K562 (cell line): ENCODE measurements at regions not wholly inside any gene's neighbourhood (a gene's known extent, or its start where the extent isn't known, plus 50 kb on each side); places are given as distances from the start of the nearest gene placed in this dataset.

Experiments used
- ATAC-seq: fragments of 200-7000 bp; cut with Tn5 transposase; 3 replicates; pipeline ENCODE4 v1.9.1; 2020; ENCODE audit warnings: moderate library complexity
- BruUV-seq: library from RNA; stranded (reverse); fragments of 400-500 nt; replicated peaks from 2 replicates; lab custom pipeline; 2021; lab: Mats Ljungman, UMichigan
- CTCF ChIA-PET: fragments of 300-600 bp; formaldehyde crosslinking; extraction: SDS; loops from one replicate; lab custom pipeline; 2021; ENCODE audit warnings: low intra/inter-chr PET ratio; lab: Yijun Ruan, JAX
- POLR2A ChIA-PET: fragments of 300-600, 350-650 bp; sonication (Branson Sonifier 250); formaldehyde crosslinking; extraction: SDS; loops from one replicate; lab custom pipeline; 2021; ENCODE audit warnings: antibody characterized with exemption, inconsistent platforms; lab: Yijun Ruan, JAX
- DNase-seq, 4 experiments: peaks; one replicate each; pipeline versions ENCODE4 v3.0.0 to v3.0.0-alpha.2; 2011 to 2018; ENCODE audit warnings: low spot score in 3 of 4, mixed read lengths in 3 of 4; ENCODE audit errors: extremely low read depth in 1 of 4
- FAIRE-seq: peaks from 2 replicates; lab custom pipeline; 2011; peaks lifted over from hg19 to GRCh38; lab: Jason Lieb, UNC
- H2AFZ ChIP-seq: 2 replicates; pipeline ENCODE4 v1.6.0; 2011; ENCODE audit warnings: low read depth, low read length, control low read depth, inconsistent platforms
- H3K27ac ChIP-seq: fragments of 200-600 bp; 3 replicates; pipeline ENCODE4 v1.8.0; 2011; ENCODE audit warnings: low read depth, mild to moderate bottlenecking, control low read depth, inconsistent platforms, low read length, moderate library complexity, mixed read lengths; ENCODE audit errors: extremely low read depth
- H3K27me3 ChIP-seq, 2 experiments: fragments of 300-600 bp in 1 of 2; 2 replicates in 1 of 2; 3 replicates in 1 of 2; pipeline versions ENCODE4 v1.6.0 to v1.8.0; 2011; ENCODE audit warnings: inconsistent platforms in 2 of 2, low read length in 2 of 2, mild to moderate bottlenecking in 1 of 2, mixed read lengths in 1 of 2, moderate library complexity in 1 of 2; ENCODE audit not compliant: control insufficient read depth in 2 of 2, insufficient read depth in 2 of 2
- H3K36me3 ChIP-seq: fragments of 300-600 bp; 3 replicates; pipeline ENCODE4 v1.8.0; 2011; ENCODE audit warnings: mild to moderate bottlenecking, low read length, inconsistent platforms; ENCODE audit not compliant: control insufficient read depth, insufficient read depth
- H3K4me1 ChIP-seq, 2 experiments: fragments of 200-600 bp in 1 of 2; replicated peaks in 1 of 2; 2 replicates in 1 of 2; 3 replicates in 1 of 2; pipeline versions ENCODE4 v1.5.1 to v1.8.0; 2011; ENCODE audit warnings: inconsistent platforms in 2 of 2, low read length in 2 of 2, mild to moderate bottlenecking in 1 of 2, mixed read lengths in 1 of 2, moderate library complexity in 1 of 2; ENCODE audit not compliant: control insufficient read depth in 2 of 2, insufficient read depth in 2 of 2
- H3K4me2 ChIP-seq: 2 replicates; pipeline ENCODE4 v1.6.1; 2011; ENCODE audit warnings: low read length, control low read depth, inconsistent platforms, mixed read lengths; ENCODE audit not compliant: insufficient read depth
- H3K4me3 ChIP-seq: fragments of 200-600 bp; sonication (generic), shearing (Covaris generic); 2 replicates; pipeline ENCODE4 v1.5.1; 2016; ENCODE audit warnings: control low read depth, inconsistent platforms
- H3K79me2 ChIP-seq: fragments of 200-600 bp; 3 replicates; pipeline ENCODE4 v1.8.0; 2011; ENCODE audit warnings: low read length, inconsistent platforms; ENCODE audit not compliant: control insufficient read depth, insufficient read depth
- H3K9ac ChIP-seq, 2 experiments: 2 replicates each; pipeline versions ENCODE4 v1.6.0 to v1.6.1; 2011; ENCODE audit warnings: low read depth in 2 of 2, low read length in 2 of 2, control low read depth in 1 of 2, inconsistent platforms in 1 of 2, mild to moderate bottlenecking in 1 of 2, mixed read lengths in 1 of 2; ENCODE audit not compliant: insufficient read depth in 1 of 2
- H3K9me1 ChIP-seq: one replicate; pipeline ENCODE4 v1.6.0; 2011; ENCODE audit warnings: inconsistent platforms, mild to moderate bottlenecking, low read length, moderate library complexity; ENCODE audit not compliant: control insufficient read depth, insufficient read depth
- H3K9me3 ChIP-seq: replicated peaks from 2 replicates; pipeline ENCODE4 v1.5.1; 2011; ENCODE audit warnings: low read depth, low read length, inconsistent platforms; ENCODE audit not compliant: control insufficient read depth, insufficient read depth
- H4K20me1 ChIP-seq: replicated peaks from 2 replicates; pipeline ENCODE4 v1.6.1; 2011; ENCODE audit warnings: low read length, inconsistent platforms, mixed read lengths; ENCODE audit not compliant: control insufficient read depth, insufficient read depth
- ARNT ChIP-seq, 2 experiments: fragments of 450-650 bp; IDR thresholded peaks; 2 replicates each; pipeline ENCODE4 v1.6.1; 2016; ENCODE audit warnings: mild to moderate bottlenecking in 1 of 2
- BACH1 ChIP-seq: fragments of 200-800 bp; sonication (Bioruptor generic); IDR thresholded peaks from 2 replicates; pipeline ENCODE4 v1.6.1; 2016; ENCODE audit warnings: missing genetic modification characterization, missing compliant biosample characterization
- BHLHE40 ChIP-seq: IDR thresholded peaks from 2 replicates; pipeline ENCODE4 v1.6.1; 2011; ENCODE audit warnings: low read length, improper control_type of control experiment
- EWSR1 ChIP-seq: fragments of 450-650 bp; IDR thresholded peaks from 2 replicates; pipeline ENCODE4 v1.6.1; 2018; ENCODE audit warnings: borderline replicate concordance, mild to moderate bottlenecking, low read depth, moderate library complexity; ENCODE audit not compliant: partially characterized antibody
- KAT7 ChIP-seq: sonication (generic); formaldehyde crosslinking; IDR thresholded peaks from 2 replicates; pipeline ENCODE4 v1.8.0; 2022; ENCODE audit warnings: missing genetic modification reagents, mild to moderate bottlenecking, borderline replicate concordance
- MEIS2 ChIP-seq: fragments of 450-650 bp; IDR thresholded peaks from 2 replicates; pipeline ENCODE4 v1.6.1; 2014; ENCODE audit warnings: mild to moderate bottlenecking; ENCODE audit not compliant: partially characterized antibody
- MYNN ChIP-seq, 2 experiments: sonication (generic); formaldehyde crosslinking in 1 of 2; IDR thresholded peaks; 2 replicates each; pipeline versions ENCODE4 v1.5.0 to v1.6.1; 2016 to 2020; ENCODE audit warnings: antibody characterized with exemption in 1 of 2, missing genetic modification reagents in 1 of 2
- PRPF4 ChIP-seq: fragments of 200-400 bp; formaldehyde crosslinking; IDR thresholded peaks from one replicate; pipeline ENCODE4 v1.6.1; 2017; ENCODE audit warnings: low read length, low read depth, mild to moderate bottlenecking; ENCODE audit not compliant: insufficient read depth, poor library complexity, severe bottlenecking
- ZNF239 ChIP-seq: fragments of 250-450 bp; sonication (Bioruptor Pico); IDR thresholded peaks from 2 replicates; pipeline ENCODE4 v1.4.0; 2020; ENCODE audit warnings: mild to moderate bottlenecking
- WGBS: fragments of 100-300 bp; shearing (Covaris generic); methylation state at CpG from one replicate; pipeline ENCODE4 v1.1.6; 2016; ENCODE audit warnings: low coverage, mixed read lengths; ENCODE audit not compliant: insufficient coverage; ENCODE audit errors: missing lambda C conversion rate; 5-methylcytosine and 5-hydroxymethylcytosine counted together
- in situ Hi-C: fragments of 300-500 bp; cut with MboI; formaldehyde crosslinking; loops from 4 replicates; pipeline ENCODE4 v1.15.0; 2018; ENCODE audit warnings: inconsistent platforms, mixed read lengths
- intact Hi-C: fragments of 100-400 bp; cut with micrococcal nuclease; formaldehyde crosslinking; loops from 2 replicates; pipeline ENCODE4 v1.14.2; 2022
- TF ChIP-seq, protein P1 (sequence below): IDR thresholded peaks from 2 replicates; pipeline ENCODE4 v1.6.1; 2011; ENCODE audit not compliant: insufficient read length; ENCODE audit errors: extremely low read depth
- TF ChIP-seq, protein P2 (sequence below), 2 experiments: IDR thresholded peaks in 1 of 2; conservative IDR thresholded peaks in 1 of 2; 2 replicates each; pipeline ENCODE4 v1.6.1; 2016; ENCODE audit warnings: low read depth in 2 of 2, mild to moderate bottlenecking in 1 of 2, missing compliant biosample characterization in 1 of 2, missing genetic modification characterization in 1 of 2, moderate library complexity in 1 of 2
- TF ChIP-seq, protein P3 (sequence below): fragments of 250-450 bp; sonication (Bioruptor Pico); IDR thresholded peaks from 2 replicates; pipeline ENCODE4 v1.5.0; 2020; ENCODE audit warnings: mild to moderate bottlenecking
- TF ChIP-seq, protein P4 (sequence below), 2 experiments: fragments of 200-800 bp in 1 of 2; sonication (Bioruptor generic) in 1 of 2; sonication (generic) in 1 of 2; formaldehyde crosslinking in 1 of 2; IDR thresholded peaks in 1 of 2; conservative IDR thresholded peaks in 1 of 2; 2 replicates each; pipeline versions ENCODE4 v1.5.0 to v1.6.1; 2016 to 2020; ENCODE audit warnings: missing compliant biosample characterization in 1 of 2, missing genetic modification characterization in 1 of 2, missing genetic modification reagents in 1 of 2

DNA sequence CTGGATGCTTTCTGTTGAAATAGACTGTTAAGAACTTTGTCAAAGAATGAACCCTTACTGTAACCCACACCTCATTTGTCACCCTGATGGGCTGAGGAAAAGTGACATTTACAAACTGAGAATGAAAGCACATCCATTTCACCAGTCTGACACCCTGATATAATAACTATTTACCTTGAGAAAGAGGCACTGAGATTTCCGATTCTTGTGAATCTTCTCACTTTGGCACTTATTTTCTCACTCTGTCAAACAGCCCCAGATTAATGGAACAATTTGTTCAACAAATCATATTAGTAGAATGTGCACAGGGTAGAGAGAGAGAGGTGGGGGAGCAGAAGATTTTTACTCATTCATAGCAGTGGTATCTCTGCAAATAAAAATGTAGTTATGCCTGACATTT lies 606.9 kb downstream of the MCTP2 start:
- Histone ChIP-seq H3K4me3 (no peak overlapping the region), H3K9me1 (no peaks in the 10 kb centered on the region), H3K9me3 (peaks cover 2% of the 10 kb centered on the region; the same call in 1 of the 2 replicates), H3K4me1 (no peaks in the 10 kb centered on the region), H4K20me1 (no peaks in the 10 kb centered on the region), H3K79me2 (no peaks in the 10 kb centered on the region), H3K27ac (no peak overlapping the region), H3K9ac (no peak overlapping the region), H3K36me3 (no peaks in the 10 kb centered on the region), H3K27me3 (no peaks in the 10 kb centered on the region), H2AFZ (no peak overlapping the region), H3K4me2 (no peak overlapping the region)
- DNase-seq (no peak), FAIRE-seq (no peak), ATAC-seq (no peak)
- BruUV-seq, result no TSS peak
- 43% methylated on average over 1 of the region's 1 CpG for WGBS
- intact Hi-C loops (no loop called here), in situ Hi-C loops (no loop called here)
- POLR2A ChIA-PET, result no interaction called here
- TF ChIP-seq MYNN (IDR thresholded peaks at IDR 0.05) (no peak), MYNN (CRISPR knock-in tag; IDR thresholded peaks at IDR 0.05) (no peak), MEIS2 (no peak), BHLHE40 (no peak), ZNF239 (CRISPR knock-in tag) (no peak), PRPF4 (no peak), ARNT (IDR thresholded peaks at IDR 0.05) (no peak), BACH1 (tag) (no peak), EWSR1 (no peak), KAT7 (CRISPR knock-in tag) (no peak)
- TF ChIP-seq, protein P1, sequence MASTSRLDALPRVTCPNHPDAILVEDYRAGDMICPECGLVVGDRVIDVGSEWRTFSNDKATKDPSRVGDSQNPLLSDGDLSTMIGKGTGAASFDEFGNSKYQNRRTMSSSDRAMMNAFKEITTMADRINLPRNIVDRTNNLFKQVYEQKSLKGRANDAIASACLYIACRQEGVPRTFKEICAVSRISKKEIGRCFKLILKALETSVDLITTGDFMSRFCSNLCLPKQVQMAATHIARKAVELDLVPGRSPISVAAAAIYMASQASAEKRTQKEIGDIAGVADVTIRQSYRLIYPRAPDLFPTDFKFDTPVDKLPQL, result no peak
- TF ChIP-seq, protein P2, sequence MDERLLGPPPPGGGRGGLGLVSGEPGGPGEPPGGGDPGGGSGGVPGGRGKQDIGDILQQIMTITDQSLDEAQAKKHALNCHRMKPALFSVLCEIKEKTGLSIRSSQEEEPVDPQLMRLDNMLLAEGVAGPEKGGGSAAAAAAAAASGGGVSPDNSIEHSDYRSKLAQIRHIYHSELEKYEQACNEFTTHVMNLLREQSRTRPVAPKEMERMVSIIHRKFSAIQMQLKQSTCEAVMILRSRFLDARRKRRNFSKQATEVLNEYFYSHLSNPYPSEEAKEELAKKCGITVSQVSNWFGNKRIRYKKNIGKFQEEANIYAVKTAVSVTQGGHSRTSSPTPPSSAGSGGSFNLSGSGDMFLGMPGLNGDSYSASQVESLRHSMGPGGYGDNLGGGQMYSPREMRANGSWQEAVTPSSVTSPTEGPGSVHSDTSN (CRISPR knock-in tag; IDR thresholded peaks at IDR 0.05; ENCODE audit: low read depth), result no peak
- TF ChIP-seq, protein P2 (tag; conservative IDR thresholded peaks at IDR 0.05; ENCODE audit: low read depth), result no peak
- TF ChIP-seq, protein P3, sequence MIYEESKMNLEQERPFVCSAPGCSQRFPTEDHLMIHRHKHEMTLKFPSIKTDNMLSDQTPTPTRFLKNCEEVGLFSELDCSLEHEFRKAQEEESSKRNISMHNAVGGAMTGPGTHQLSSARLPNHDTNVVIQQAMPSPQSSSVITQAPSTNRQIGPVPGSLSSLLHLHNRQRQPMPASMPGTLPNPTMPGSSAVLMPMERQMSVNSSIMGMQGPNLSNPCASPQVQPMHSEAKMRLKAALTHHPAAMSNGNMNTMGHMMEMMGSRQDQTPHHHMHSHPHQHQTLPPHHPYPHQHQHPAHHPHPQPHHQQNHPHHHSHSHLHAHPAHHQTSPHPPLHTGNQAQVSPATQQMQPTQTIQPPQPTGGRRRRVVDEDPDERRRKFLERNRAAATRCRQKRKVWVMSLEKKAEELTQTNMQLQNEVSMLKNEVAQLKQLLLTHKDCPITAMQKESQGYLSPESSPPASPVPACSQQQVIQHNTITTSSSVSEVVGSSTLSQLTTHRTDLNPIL (CRISPR knock-in tag), result no peak
- TF ChIP-seq, protein P4, sequence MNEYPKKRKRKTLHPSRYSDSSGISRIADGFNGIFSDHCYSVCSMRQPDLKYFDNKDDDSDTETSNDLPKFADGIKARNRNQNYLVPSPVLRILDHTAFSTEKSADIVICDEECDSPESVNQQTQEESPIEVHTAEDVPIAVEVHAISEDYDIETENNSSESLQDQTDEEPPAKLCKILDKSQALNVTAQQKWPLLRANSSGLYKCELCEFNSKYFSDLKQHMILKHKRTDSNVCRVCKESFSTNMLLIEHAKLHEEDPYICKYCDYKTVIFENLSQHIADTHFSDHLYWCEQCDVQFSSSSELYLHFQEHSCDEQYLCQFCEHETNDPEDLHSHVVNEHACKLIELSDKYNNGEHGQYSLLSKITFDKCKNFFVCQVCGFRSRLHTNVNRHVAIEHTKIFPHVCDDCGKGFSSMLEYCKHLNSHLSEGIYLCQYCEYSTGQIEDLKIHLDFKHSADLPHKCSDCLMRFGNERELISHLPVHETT (CRISPR knock-in tag; conservative IDR thresholded peaks at IDR 0.05 in 1 of 2, IDR thresholded peaks at IDR 0.05 in 1 of 2), result no peak
- CTCF ChIA-PET, result no interaction called here
